Esophagus (tissue), 2 donors: ENCODE measurements at regions not wholly inside any gene's neighbourhood (a gene's known extent, or its start where the extent isn't known, plus 50 kb on each side); places are given as distances from the start of the nearest gene placed in this dataset.

Source experiments
- H3K27ac ChIP-seq, 2 donors: one replicate each; pipeline ENCODE4 v1.5.1; 2013; ENCODE audit warnings: low read depth in 2 of 2, mild to moderate bottlenecking in 2 of 2, inconsistent platforms in 1 of 2, low read length in 1 of 2, moderate library complexity in 1 of 2
- H3K27me3 ChIP-seq, 2 donors: one replicate each; pipeline ENCODE4 v1.6.1; 2013; ENCODE audit warnings: low read length in 2 of 2, control low read depth in 1 of 2, mild to moderate bottlenecking in 1 of 2; ENCODE audit not compliant: insufficient read depth in 2 of 2, control insufficient read depth in 1 of 2
- H3K36me3 ChIP-seq, 2 donors: one replicate each; pipeline ENCODE4 v1.6.1; 2013; ENCODE audit warnings: low read length in 1 of 2; ENCODE audit not compliant: control insufficient read depth in 2 of 2, insufficient read depth in 2 of 2
- H3K4me1 ChIP-seq, 2 donors: one replicate each; pipeline ENCODE4 v1.6.1; 2013; ENCODE audit warnings: low read length in 1 of 2; ENCODE audit not compliant: control insufficient read depth in 2 of 2, insufficient read depth in 2 of 2
- H3K4me3 ChIP-seq, 2 donors: one replicate each; pipeline ENCODE4 v1.5.1; 2013; ENCODE audit warnings: low read length in 2 of 2, mild to moderate bottlenecking in 2 of 2, low read depth in 1 of 2, moderate library complexity in 1 of 2
- H3K9me3 ChIP-seq, 2 donors: one replicate each; pipeline ENCODE4 v1.6.1; 2013; ENCODE audit warnings: mild to moderate bottlenecking in 2 of 2, low read depth in 1 of 2, low read length in 1 of 2, moderate library complexity in 1 of 2; ENCODE audit not compliant: control insufficient read depth in 2 of 2, insufficient read depth in 1 of 2
- WGBS, 2 donors: extraction: QIAGEN DNeasy Blood & Tissue Kit; methylation state at CpG; one replicate each; pipeline ENCODE4 v1.1.7; 2013; 5-methylcytosine and 5-hydroxymethylcytosine counted together
- donor health status: healthy with polysubstance abuse.
- donor health status: Bipolar disorder and iron deficiency.

- Histone ChIP-seq H3K27ac (no peak overlapping the region), H3K36me3 (no peaks in the 10 kb centered on the region), H3K4me3 (no peak overlapping the region), H3K9me3 (no peaks in the 10 kb centered on the region), H3K4me1 (no peaks in the 10 kb centered on the region), H3K27me3 (no peaks in the 10 kb centered on the region)
- 93 to 95% methylated on average over 4 of the region's 4 CpGs for WGBS, 2 donors
Observed at GRCh38 chr2:219723311-219723710, 95.9 kb downstream of the SLC4A3 start.

- Histone ChIP-seq H3K4me1 (no peaks in the 10 kb centered on the region), H3K36me3 (no peaks in the 10 kb centered on the region), H3K4me3 (no peak overlapping the region), H3K9me3 (no peaks in the 10 kb centered on the region), H3K27ac (no peak overlapping the region), H3K27me3 (no peaks in the 10 kb centered on the region)
- 67 to 68% methylated on average over 1 of the region's 1 CpG for WGBS, 2 donors
Observed at GRCh38 chr2:219724628-219725027, 97.2 kb downstream of the SLC4A3 start.

GRCh38 chr2:219726916-219727315 lies 99.5 kb downstream of the SLC4A3 start:
- Histone ChIP-seq H3K4me3 (no peak overlapping the region), H3K9me3 (no peaks in the 10 kb centered on the region), H3K27ac (no peak overlapping the region), H3K27me3 (no peaks in the 10 kb centered on the region), H3K36me3 (no peaks in the 10 kb centered on the region), H3K4me1 (no peaks in the 10 kb centered on the region)
- 82 to 83% methylated on average over 2 of the region's 2 CpGs for WGBS, 2 donors

GRCh38 chr2:219727771-219728429 lies 100.5 kb downstream of the SLC4A3 start:
- H3K4me1 ChIP-seq: no peaks in the 10 kb centered on the region
- H3K9me3 ChIP-seq: no peaks in the 10 kb centered on the region
- WGBS, 2 donors: 74 to 78% methylated on average over 8 of the region's 8 CpGs
- H3K4me3 ChIP-seq: no peak overlapping the region
- H3K27me3 ChIP-seq: no peaks in the 10 kb centered on the region
- H3K27ac ChIP-seq: no peak overlapping the region
- H3K36me3 ChIP-seq: no peaks in the 10 kb centered on the region

GRCh38 chr2:219728991-219729487 lies 101.6 kb downstream of the SLC4A3 start:
- H3K4me3 ChIP-seq: no peak overlapping the region
- H3K4me1 ChIP-seq: no peaks in the 10 kb centered on the region
- no peak overlapping the region for H3K27ac ChIP-seq
- WGBS, 2 donors: 42 to 62% methylated on average over 9 of the region's 9 CpGs
- no peaks in the 10 kb centered on the region for H3K36me3 ChIP-seq
- H3K27me3 ChIP-seq: no peaks in the 10 kb centered on the region
- no peaks in the 10 kb centered on the region for H3K9me3 ChIP-seq

- no peaks in the 10 kb centered on the region for H3K36me3 ChIP-seq
- H3K4me3 ChIP-seq: no peak overlapping the region
- whole genome bisulfite sequencing, 2 donors: 64 to 71% methylated on average over 3 of the region's 3 CpGs
- H3K9me3 ChIP-seq: no peaks in the 10 kb centered on the region
- H3K4me1 ChIP-seq: no peaks in the 10 kb centered on the region
- H3K27ac ChIP-seq: no peak overlapping the region
- H3K27me3 ChIP-seq: no peaks in the 10 kb centered on the region
Observed at GRCh38 chr2:219731173-219731572, 103.7 kb downstream of the SLC4A3 start.

GRCh38 chr2:219733106-219733505 lies 105.7 kb downstream of the SLC4A3 start:
- no peak overlapping the region for H3K4me3 ChIP-seq
- 47 to 52% methylated on average over 2 of the region's 2 CpGs for WGBS, 2 donors
- H3K9me3 ChIP-seq: no peaks in the 10 kb centered on the region

GRCh38 chr2:219733746-219734145 lies 106.3 kb downstream of the SLC4A3 start:
- Histone ChIP-seq H3K27ac (no peak overlapping the region), H3K27me3 (no peaks in the 10 kb centered on the region), H3K9me3 (no peaks in the 10 kb centered on the region), H3K36me3 (no peaks in the 10 kb centered on the region), H3K4me1 (no peaks in the 10 kb centered on the region), H3K4me3 (no peak overlapping the region)
- WGBS, 2 donors: 79 to 82% methylated on average over 2 of the region's 2 CpGs

More at GRCh38 chr2:219733106-219733505, 105.7 kb downstream of the SLC4A3 start:
- Histone ChIP-seq H3K27me3 (no peaks in the 10 kb centered on the region), H3K4me1 (no peaks in the 10 kb centered on the region), H3K36me3 (no peaks in the 10 kb centered on the region), H3K27ac (no peak overlapping the region)

GRCh38 chr2:219736209-219736608 lies 108.8 kb downstream of the SLC4A3 start:
- no peaks in the 10 kb centered on the region for H3K36me3 ChIP-seq
- WGBS, 2 donors: 8 to 9% methylated on average over 3 of the region's 3 CpGs
- no peaks in the 10 kb centered on the region for H3K27me3 ChIP-seq
- H3K4me3 ChIP-seq: no peak overlapping the region
- peaks cover 4 to 5% of the 10 kb centered on the region in 2 donors for H3K4me1 ChIP-seq
- no peak overlapping the region for H3K27ac ChIP-seq
- H3K9me3 ChIP-seq: no peaks in the 10 kb centered on the region

- Histone ChIP-seq H3K4me1 (peaks cover 4 to 5% of the 10 kb centered on the region in 2 donors), H3K9me3 (no peaks in the 10 kb centered on the region), H3K4me3 (no peak overlapping the region), H3K36me3 (no peaks in the 10 kb centered on the region), H3K27ac (peak overlapping the region in 1 of 2 donors; percentile 50), H3K27me3 (no peaks in the 10 kb centered on the region)
- 51 to 69% methylated on average over 4 of the region's 4 CpGs for WGBS, 2 donors
Observed at GRCh38 chr2:219737270-219737691, 109.9 kb downstream of the SLC4A3 start.
